B cell (primary cell): ENCODE measurements at regions not wholly inside any gene's neighbourhood (a gene's known extent, or its start where the extent isn't known, plus 50 kb on each side); places are given as distances from the start of the nearest gene placed in this dataset.
A peak's percentile ranks its signal among the peaks of the same experiment; 100 is the strongest.

Experiments used
- ATAC-seq: fragments of 200-7000 bp; cut with Tn5 transposase; one replicate; pipeline ENCODE4 v1.10.0; 2021; ENCODE audit warnings: low read depth, mild to moderate bottlenecking, moderate number of reproducible peaks, moderate library complexity
- CTCF ChIA-PET: fragments of 350-600 bp; sonication (Branson Sonifier 250); formaldehyde crosslinking; loops from one replicate; lab custom pipeline; 2021; ENCODE audit warnings: antibody characterized with exemption, inconsistent platforms; lab: Charles Lee
- POLR2A ChIA-PET: fragments of 350-600 bp; sonication (Branson Sonifier 250); formaldehyde crosslinking; loops from one replicate; lab custom pipeline; 2021; ENCODE audit warnings: antibody characterized with exemption; lab: Charles Lee
- DNase-seq: peaks from one replicate; pipeline ENCODE4 v3.0.0; 2013
- H2AFZ ChIP-seq: 2 replicates; pipeline ENCODE4 v1.6.1; 2012; ENCODE audit warnings: mild to moderate bottlenecking, low read depth, low read length; ENCODE audit not compliant: insufficient read depth, poor library complexity, severe bottlenecking
- H3K27ac ChIP-seq, 2 donors: 1 replicate in 1 of 2; 2 replicates in 1 of 2; pipeline ENCODE4 v1.5.1; 2012 to 2013; ENCODE audit warnings: low read length in 2 of 2, mild to moderate bottlenecking in 2 of 2, moderate library complexity in 1 of 2
- H3K27me3 ChIP-seq, 4 experiments: fragments of 200-600 bp in 1 of 4; sonication (generic) in 1 of 4; replicated peaks in 1 of 4; 1 replicate in 2 of 4; 2 replicates in 2 of 4; pipeline versions ENCODE4 v1.6.1 to v1.7.0; 2013 to 2016; ENCODE audit warnings: low read length in 3 of 4, mild to moderate bottlenecking in 2 of 4, mixed read lengths in 1 of 4, moderate library complexity in 1 of 4; ENCODE audit not compliant: insufficient read depth in 4 of 4, control insufficient read depth in 3 of 4; ENCODE audit errors: control extremely low read depth in 1 of 4
- H3K36me3 ChIP-seq, 2 experiments: replicated peaks in 1 of 2; 1 replicate in 1 of 2; 2 replicates in 1 of 2; pipeline versions ENCODE4 v1.6.1 to v1.7.1; 2013; ENCODE audit warnings: low read length in 1 of 2; ENCODE audit not compliant: insufficient read depth in 2 of 2, control insufficient read depth in 1 of 2; ENCODE audit errors: control extremely low read depth in 1 of 2, extremely low read depth in 1 of 2
- H3K4me1 ChIP-seq, 2 donors: fragments of 200-600 bp in 1 of 2; sonication (generic) in 1 of 2; 1 replicate in 1 of 2; 2 replicates in 1 of 2; pipeline versions ENCODE4 v1.5.1 to v1.6.1; 2013 to 2017; ENCODE audit warnings: low read length in 2 of 2; ENCODE audit not compliant: control insufficient read depth in 2 of 2, insufficient read depth in 2 of 2
- H3K4me2 ChIP-seq: replicated peaks from 2 replicates; pipeline ENCODE3; 2012; ENCODE audit warnings: mild to moderate bottlenecking, low read depth, low read length; ENCODE audit not compliant: poor library complexity, severe bottlenecking
- H3K4me3 ChIP-seq, 5 experiments: fragments of 200-600 bp in 1 of 5; sonication (generic) in 1 of 5; 1 replicate in 3 of 5; 2 replicates in 2 of 5; pipeline versions ENCODE4 v1.5.1 to v1.7.0; 2011 to 2016; ENCODE audit warnings: low read length in 4 of 5, mild to moderate bottlenecking in 4 of 5, low read depth in 2 of 5, control low read depth in 1 of 5, moderate library complexity in 1 of 5; ENCODE audit not compliant: insufficient read depth in 1 of 5; ENCODE audit errors: control extremely low read depth in 1 of 5, extremely low read depth in 1 of 5
- H3K79me2 ChIP-seq: fragments of 200-600 bp; sonication (generic); one replicate; pipeline ENCODE4 v1.6.0; 2016; ENCODE audit warnings: low read length; ENCODE audit not compliant: control insufficient read depth, insufficient read depth
- H3K9ac ChIP-seq: fragments of 200-600 bp; sonication (generic); 2 replicates; pipeline ENCODE4 v1.6.1; 2017; ENCODE audit warnings: mild to moderate bottlenecking, low read length, moderate library complexity
- H3K9me3 ChIP-seq, 3 donors: one replicate each; pipeline versions ENCODE4 v1.6.1 to v1.7.1; 2013; ENCODE audit warnings: low read length in 2 of 3; ENCODE audit not compliant: control insufficient read depth in 2 of 3, insufficient read depth in 1 of 3; ENCODE audit errors: control extremely low read depth in 1 of 3
- H4K20me1 ChIP-seq: 2 replicates; pipeline ENCODE4 v1.6.0; 2012; ENCODE audit warnings: mild to moderate bottlenecking, low read length; ENCODE audit not compliant: insufficient read depth, control insufficient read depth, poor library complexity, severe bottlenecking
- H3K27ac Mint-ChIP-seq: one replicate; pipeline ENCODE4 v1.8.0; 2021; ENCODE audit warnings: mixed read lengths
- H3K27me3 Mint-ChIP-seq: one replicate; pipeline ENCODE4 v1.8.0; 2021; ENCODE audit warnings: mixed read lengths
- H3K4me1 Mint-ChIP-seq: one replicate; pipeline ENCODE4 v1.8.0; 2021; ENCODE audit warnings: mixed read lengths
- H3K4me3 Mint-ChIP-seq: one replicate; pipeline ENCODE4 v1.8.0; 2021; ENCODE audit warnings: mixed read lengths
- H3K9me3 Mint-ChIP-seq: one replicate; pipeline ENCODE4 v1.8.0; 2022; ENCODE audit warnings: mixed read lengths; ENCODE audit not compliant: insufficient read depth
- EZH2 ChIP-seq: IDR thresholded peaks from 2 replicates; pipeline ENCODE4 v1.6.1; 2012; ENCODE audit warnings: borderline replicate concordance, low read depth, mild to moderate bottlenecking, moderate library complexity, low read length; ENCODE audit not compliant: insufficient read depth, poor library complexity, severe bottlenecking
- WGBS: methylation state at CpG from one replicate; pipeline ENCODE4 v1.1.5; 2013; ENCODE audit warnings: missing lambda C conversion rate; ENCODE audit not compliant: insufficient coverage; 5-methylcytosine and 5-hydroxymethylcytosine counted together
- intact Hi-C: fragments of 100-400 bp; cut with micrococcal nuclease; formaldehyde crosslinking; loops from one replicate; pipeline ENCODE4 v1.10.0; 2022
- TF ChIP-seq, protein P1 (sequence below): fragments of 200-600 bp; IDR thresholded peaks from one replicate; pipeline ENCODE4 v1.8.0; 2022; ENCODE audit warnings: antibody characterized with exemption, mild to moderate bottlenecking

DNA sequence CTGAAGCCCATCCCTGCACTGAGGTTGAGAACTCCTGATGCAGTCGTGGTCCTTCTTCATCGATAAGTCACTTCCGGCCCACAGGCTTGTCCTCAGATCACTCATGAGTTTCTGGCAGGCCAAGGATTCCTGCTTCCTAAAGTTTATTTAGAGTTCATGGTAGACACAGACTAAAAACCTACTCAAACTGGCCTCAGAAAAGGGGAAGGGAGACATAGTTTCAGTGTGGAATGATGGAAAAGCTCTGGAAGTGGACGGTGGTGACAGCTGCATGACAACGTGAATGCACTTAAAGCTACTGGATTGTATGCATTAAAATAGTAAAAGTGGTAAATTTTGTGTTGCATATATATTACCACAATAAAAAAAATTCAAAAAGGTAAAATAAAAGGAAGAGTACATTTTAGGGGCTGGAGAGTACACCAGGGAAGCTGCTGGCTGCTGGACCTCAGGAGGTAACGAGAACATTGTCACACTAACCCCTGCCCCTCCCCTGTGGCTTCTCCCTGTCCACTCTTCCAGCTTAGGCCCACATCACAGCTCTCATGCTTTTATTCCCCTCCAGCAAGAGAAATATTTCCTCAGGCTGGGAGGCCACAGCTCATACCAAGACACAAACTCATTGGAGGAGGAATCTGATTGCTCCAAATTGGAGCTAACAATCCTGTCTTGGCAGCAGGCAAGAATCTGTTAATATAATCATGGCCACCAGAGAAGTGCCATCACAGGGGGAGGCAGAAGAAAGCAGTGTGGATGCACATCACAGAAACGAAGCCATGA lies 741.0 kb downstream of the UQCRFS1 start:
- POLR2A ChIA-PET, result no interaction called here

DNA sequence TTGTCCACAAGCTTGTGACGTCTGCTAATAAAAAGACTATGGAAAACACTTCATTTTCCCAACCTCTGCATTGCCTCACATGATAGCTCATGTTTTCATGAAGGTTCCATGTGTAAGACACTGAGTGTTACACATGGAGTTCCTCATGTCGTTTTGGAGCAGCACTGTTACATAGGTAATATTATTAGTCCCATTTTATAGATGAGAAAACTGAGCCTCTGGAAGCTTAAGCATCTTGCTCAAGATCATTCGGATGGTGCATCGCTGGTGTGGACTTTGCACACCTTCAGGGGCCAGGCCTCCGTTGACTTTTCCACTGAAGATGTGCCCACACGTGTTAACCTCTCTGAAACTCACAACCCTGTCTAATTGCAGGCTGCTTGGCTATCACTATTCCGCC lies 743.4 kb downstream of the UQCRFS1 start:
- peaks cover 4% of the 10 kb centered on the region for H3K4me1 Mint-ChIP-seq

More for the DNA sequence above, 741.0 kb downstream of the UQCRFS1 start:
- peaks cover 0 to 17% (median 0%) of the 10 kb centered on the region in 3 donors for H3K9me3 ChIP-seq
- H3K36me3 ChIP-seq, result no peaks in the 10 kb centered on the region
- no peak overlapping the region for H3K9ac ChIP-seq
- CTCF ChIA-PET, result no interaction called here
- no peak overlapping the region for H3K4me3 ChIP-seq
- no peak overlapping the region for H3K4me3 Mint-ChIP-seq
- peaks cover 2% of the 10 kb centered on the region for H3K9me3 Mint-ChIP-seq
- intact Hi-C loops, result no loop called here
- peaks cover 4% of the 10 kb centered on the region for H3K4me1 Mint-ChIP-seq
- no peak for ATAC-seq
- peaks cover 4 to 24% of the 10 kb centered on the region in 2 donors for H3K4me1 ChIP-seq
- no peak overlapping the region for H3K27ac ChIP-seq
- WGBS, result 75% methylated on average over 4 of the region's 7 CpGs
- H3K27me3 ChIP-seq, result no peaks in the 10 kb centered on the region
- H2AFZ ChIP-seq, result peak overlapping the region; percentile 46
- no peak overlapping the region for H3K4me2 ChIP-seq
- no peaks in the 10 kb centered on the region for H3K79me2 ChIP-seq
- no peaks in the 10 kb centered on the region for H3K27me3 Mint-ChIP-seq
- H3K27ac Mint-ChIP-seq, result no peak overlapping the region
- H4K20me1 ChIP-seq, result no peaks in the 10 kb centered on the region
- no peak for DNase-seq
- TF ChIP-seq, protein P1, sequence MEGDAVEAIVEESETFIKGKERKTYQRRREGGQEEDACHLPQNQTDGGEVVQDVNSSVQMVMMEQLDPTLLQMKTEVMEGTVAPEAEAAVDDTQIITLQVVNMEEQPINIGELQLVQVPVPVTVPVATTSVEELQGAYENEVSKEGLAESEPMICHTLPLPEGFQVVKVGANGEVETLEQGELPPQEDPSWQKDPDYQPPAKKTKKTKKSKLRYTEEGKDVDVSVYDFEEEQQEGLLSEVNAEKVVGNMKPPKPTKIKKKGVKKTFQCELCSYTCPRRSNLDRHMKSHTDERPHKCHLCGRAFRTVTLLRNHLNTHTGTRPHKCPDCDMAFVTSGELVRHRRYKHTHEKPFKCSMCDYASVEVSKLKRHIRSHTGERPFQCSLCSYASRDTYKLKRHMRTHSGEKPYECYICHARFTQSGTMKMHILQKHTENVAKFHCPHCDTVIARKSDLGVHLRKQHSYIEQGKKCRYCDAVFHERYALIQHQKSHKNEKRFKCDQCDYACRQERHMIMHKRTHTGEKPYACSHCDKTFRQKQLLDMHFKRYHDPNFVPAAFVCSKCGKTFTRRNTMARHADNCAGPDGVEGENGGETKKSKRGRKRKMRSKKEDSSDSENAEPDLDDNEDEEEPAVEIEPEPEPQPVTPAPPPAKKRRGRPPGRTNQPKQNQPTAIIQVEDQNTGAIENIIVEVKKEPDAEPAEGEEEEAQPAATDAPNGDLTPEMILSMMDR, result no peak
- TF ChIP-seq EZH2, result no peak

More for the DNA sequence above, 743.4 kb downstream of the UQCRFS1 start:
- ATAC-seq, result no peak
- 86% methylated on average over 5 of the region's 7 CpGs for WGBS
- no peak overlapping the region for H3K4me3 ChIP-seq
- intact Hi-C loops, result loop anchor here (5.0 kb wide), 1 partner anchor 163 kb away; no protein-coding TSS in a partner anchor
- peak overlapping the region; percentile 28 for H3K4me2 ChIP-seq
- H3K27ac ChIP-seq, result no peak overlapping the region
- ChIA-PET CTCF (no interaction called here), POLR2A (no interaction called here)
- no peaks in the 10 kb centered on the region for H3K27me3 Mint-ChIP-seq
- no peaks in the 10 kb centered on the region for H3K36me3 ChIP-seq
- H3K9ac ChIP-seq, result no peak overlapping the region
- H3K4me1 ChIP-seq, result peaks cover 4 to 24% of the 10 kb centered on the region in 2 donors
- no peak overlapping the region for H2AFZ ChIP-seq
- no peaks in the 10 kb centered on the region for H3K27me3 ChIP-seq
- H3K4me3 Mint-ChIP-seq, result no peak overlapping the region
- no peak overlapping the region for H3K27ac Mint-ChIP-seq
- no peak for TF ChIP-seq EZH2
- TF ChIP-seq, protein P1, result no peak
- no peaks in the 10 kb centered on the region for H4K20me1 ChIP-seq
- no peak for DNase-seq
- no peaks in the 10 kb centered on the region for H3K9me3 Mint-ChIP-seq
- H3K79me2 ChIP-seq, result no peaks in the 10 kb centered on the region
- peaks cover 0 to 11% (median 0%) of the 10 kb centered on the region in 3 donors for H3K9me3 ChIP-seq
